ENCODE measurements at regions not wholly inside any gene's neighbourhood (a gene's known extent, or its start where the extent isn't known, plus 50 kb on each side); places are given as distances from the start of the nearest gene placed in this dataset.

- H3K27me3 ChIP-seq (ENCODE audit: control insufficient read depth, insufficient read depth, low read length) = peaks cover 6% of the 10 kb centered on the region
- peak in 2 of 6 donors; percentile 29 to 79 for DNase-seq (ENCODE audit: low read depth in 4 of 6, low spot score in 6 of 6)
- 47% methylated on average over 7 of the region's 9 CpGs for WGBS (ENCODE audit: insufficient coverage)
These were observed 431.8 kb downstream of the PREX1 start for GRCh38 chr20:48395816-48396546.

GRCh38 chr20:48394415-48395081, 433.3 kb downstream of the PREX1 start:
- H3K27me3 ChIP-seq (ENCODE audit: control insufficient read depth, insufficient read depth, low read length) = peaks cover 3% of the 10 kb centered on the region
- no peaks in the 10 kb centered on the region for H3K36me3 ChIP-seq (ENCODE audit: control insufficient read depth, insufficient read depth, low read length)
- DNase-seq (ENCODE audit: low read depth in 4 of 6, low spot score in 6 of 6) = no peak
- no peak overlapping the region for H3K27ac ChIP-seq (ENCODE audit: low read depth, low read length)
- WGBS (ENCODE audit: insufficient coverage) = 93% methylated on average over 9 of the region's 9 CpGs
- no peak overlapping the region for H3K4me3 ChIP-seq (ENCODE audit: low read depth, low read length)
- no peaks in the 10 kb centered on the region for H3K9me3 ChIP-seq (ENCODE audit: control insufficient read depth, insufficient read depth, low read length)
- peaks cover 39% of the 10 kb centered on the region for H3K4me1 ChIP-seq (ENCODE audit: control insufficient read depth, insufficient read depth, low read length)

More at GRCh38 chr20:48395816-48396546, 431.8 kb downstream of the PREX1 start:
- no peak overlapping the region for H3K27ac ChIP-seq (ENCODE audit: low read depth, low read length)
- H3K36me3 ChIP-seq (ENCODE audit: control insufficient read depth, insufficient read depth, low read length) = no peaks in the 10 kb centered on the region
- no peak overlapping the region for H3K4me3 ChIP-seq (ENCODE audit: low read depth, low read length)
- H3K4me1 ChIP-seq (ENCODE audit: control insufficient read depth, insufficient read depth, low read length) = peaks cover 48% of the 10 kb centered on the region
- H3K9me3 ChIP-seq (ENCODE audit: control insufficient read depth, insufficient read depth, low read length) = no peaks in the 10 kb centered on the region

GRCh38 chr20:48393737-48394314, 434.0 kb downstream of the PREX1 start:
- Histone ChIP-seq H3K36me3 (ENCODE audit: control insufficient read depth, insufficient read depth, low read length) (no peaks in the 10 kb centered on the region), H3K27me3 (ENCODE audit: control insufficient read depth, insufficient read depth, low read length) (peaks cover 3% of the 10 kb centered on the region), H3K9me3 (ENCODE audit: control insufficient read depth, insufficient read depth, low read length) (no peaks in the 10 kb centered on the region), H3K4me3 (ENCODE audit: low read depth, low read length) (no peak overlapping the region), H3K4me1 (ENCODE audit: control insufficient read depth, insufficient read depth, low read length) (peaks cover 35% of the 10 kb centered on the region), H3K27ac (ENCODE audit: low read depth, low read length) (no peak overlapping the region)
- WGBS (ENCODE audit: insufficient coverage) = 70% methylated on average over 9 of the region's 12 CpGs
- peak in 1 of 6 donors; percentile 30 for DNase-seq (ENCODE audit: low read depth in 4 of 6, low spot score in 6 of 6)

GRCh38 chr20:48393311-48393685, 434.5 kb downstream of the PREX1 start:
- H3K27ac ChIP-seq (ENCODE audit: low read depth, low read length) = no peak overlapping the region

GRCh38 chr20:48392407-48393310, 435.1 kb downstream of the PREX1 start:
- no peak for DNase-seq (ENCODE audit: low read depth in 4 of 6, low spot score in 6 of 6)

More at GRCh38 chr20:48393311-48393685, 434.5 kb downstream of the PREX1 start:
- DNase-seq (ENCODE audit: low read depth in 4 of 6, low spot score in 6 of 6) = no peak
- peaks cover 30% of the 10 kb centered on the region for H3K4me1 ChIP-seq (ENCODE audit: control insufficient read depth, insufficient read depth, low read length)
- H3K4me3 ChIP-seq (ENCODE audit: low read depth, low read length) = no peak overlapping the region
- 83% methylated on average over 8 of the region's 8 CpGs for WGBS (ENCODE audit: insufficient coverage)
- peaks cover 3% of the 10 kb centered on the region for H3K27me3 ChIP-seq (ENCODE audit: control insufficient read depth, insufficient read depth, low read length)
- no peaks in the 10 kb centered on the region for H3K36me3 ChIP-seq (ENCODE audit: control insufficient read depth, insufficient read depth, low read length)
- no peaks in the 10 kb centered on the region for H3K9me3 ChIP-seq (ENCODE audit: control insufficient read depth, insufficient read depth, low read length)

GRCh38 chr20:48390981-48391380, 436.8 kb downstream of the PREX1 start:
- H3K36me3 ChIP-seq (ENCODE audit: control insufficient read depth, insufficient read depth, low read length) = no peaks in the 10 kb centered on the region
- no peak overlapping the region for H3K4me3 ChIP-seq (ENCODE audit: low read depth, low read length)
- no peak overlapping the region for H3K27ac ChIP-seq (ENCODE audit: low read depth, low read length)
- H3K9me3 ChIP-seq (ENCODE audit: control insufficient read depth, insufficient read depth, low read length) = no peaks in the 10 kb centered on the region
- peaks cover 3% of the 10 kb centered on the region for H3K27me3 ChIP-seq (ENCODE audit: control insufficient read depth, insufficient read depth, low read length)
- H3K4me1 ChIP-seq (ENCODE audit: control insufficient read depth, insufficient read depth, low read length) = peaks cover 17% of the 10 kb centered on the region
- DNase-seq (ENCODE audit: low read depth in 4 of 6, low spot score in 6 of 6) = no peak

More at GRCh38 chr20:48392407-48393310, 435.1 kb downstream of the PREX1 start:
- Histone ChIP-seq H3K27me3 (ENCODE audit: control insufficient read depth, insufficient read depth, low read length) (peaks cover 3% of the 10 kb centered on the region), H3K4me1 (ENCODE audit: control insufficient read depth, insufficient read depth, low read length) (peaks cover 25% of the 10 kb centered on the region), H3K4me3 (ENCODE audit: low read depth, low read length) (no peak overlapping the region), H3K9me3 (ENCODE audit: control insufficient read depth, insufficient read depth, low read length) (no peaks in the 10 kb centered on the region), H3K36me3 (ENCODE audit: control insufficient read depth, insufficient read depth, low read length) (no peaks in the 10 kb centered on the region), H3K27ac (ENCODE audit: low read depth, low read length) (no peak overlapping the region)
- 96% methylated on average over 13 of the region's 13 CpGs for WGBS (ENCODE audit: insufficient coverage)

- H3K9me3 ChIP-seq (ENCODE audit: control insufficient read depth, insufficient read depth, low read length) = no peaks in the 10 kb centered on the region
- no peak overlapping the region for H3K27ac ChIP-seq (ENCODE audit: low read depth, low read length)
- no peak overlapping the region for H3K4me3 ChIP-seq (ENCODE audit: low read depth, low read length)
- DNase-seq (ENCODE audit: low read depth in 4 of 6, low spot score in 6 of 6) = no peak
- WGBS (ENCODE audit: insufficient coverage) = 94% methylated on average over 2 of the region's 5 CpGs
- H3K36me3 ChIP-seq (ENCODE audit: control insufficient read depth, insufficient read depth, low read length) = no peaks in the 10 kb centered on the region
- no peaks in the 10 kb centered on the region for H3K27me3 ChIP-seq (ENCODE audit: control insufficient read depth, insufficient read depth, low read length)
- H3K4me1 ChIP-seq (ENCODE audit: control insufficient read depth, insufficient read depth, low read length) = no peaks in the 10 kb centered on the region
These were observed 440.1 kb downstream of the PREX1 start for GRCh38 chr20:48387675-48388074.

GRCh38 chr20:48385527-48385926, 442.3 kb downstream of the PREX1 start:
- no peak for DNase-seq (ENCODE audit: low read depth in 4 of 6, low spot score in 6 of 6)
- Histone ChIP-seq H3K36me3 (ENCODE audit: control insufficient read depth, insufficient read depth, low read length) (no peaks in the 10 kb centered on the region), H3K4me3 (ENCODE audit: low read depth, low read length) (no peak overlapping the region), H3K4me1 (ENCODE audit: control insufficient read depth, insufficient read depth, low read length) (peaks cover 8% of the 10 kb centered on the region), H3K9me3 (ENCODE audit: control insufficient read depth, insufficient read depth, low read length) (no peaks in the 10 kb centered on the region), H3K27me3 (ENCODE audit: control insufficient read depth, insufficient read depth, low read length) (no peaks in the 10 kb centered on the region), H3K27ac (ENCODE audit: low read depth, low read length) (no peak overlapping the region)
- 98% methylated on average over 4 of the region's 4 CpGs for WGBS (ENCODE audit: insufficient coverage)

- Histone ChIP-seq H3K9me3 (ENCODE audit: control insufficient read depth, insufficient read depth, low read length) (no peaks in the 10 kb centered on the region), H3K36me3 (ENCODE audit: control insufficient read depth, insufficient read depth, low read length) (no peaks in the 10 kb centered on the region), H3K4me1 (ENCODE audit: control insufficient read depth, insufficient read depth, low read length) (peaks cover 8% of the 10 kb centered on the region), H3K4me3 (ENCODE audit: low read depth, low read length) (no peak overlapping the region), H3K27ac (ENCODE audit: low read depth, low read length) (no peak overlapping the region), H3K27me3 (ENCODE audit: control insufficient read depth, insufficient read depth, low read length) (no peaks in the 10 kb centered on the region)
- DNase-seq (ENCODE audit: low read depth in 4 of 6, low spot score in 6 of 6) = no peak
- WGBS (ENCODE audit: insufficient coverage) = 75% methylated on average over 12 of the region's 17 CpGs
These were observed 442.7 kb downstream of the PREX1 start for GRCh38 chr20:48385114-48385513.

Measured in spinal cord (tissue), 9 donors.